Panc1 (cell line): ENCODE measurements at regions not wholly inside any gene's neighbourhood (a gene's known extent, or its start where the extent isn't known, plus 50 kb on each side); places are given as distances from the start of the nearest gene placed in this dataset.

Source experiments
- CTCF ChIP-seq: fragments of 450-650 bp; IDR thresholded peaks from 2 replicates; pipeline ENCODE4 v1.5.1; 2017; ENCODE audit warnings: mild to moderate bottlenecking
- POLR2AphosphoS5 ChIP-seq: IDR thresholded peaks from 2 replicates; pipeline ENCODE4 v1.6.1; 2012; ENCODE audit warnings: mild to moderate bottlenecking, low read depth, low read length, moderate library complexity
- SIN3A ChIP-seq: IDR thresholded peaks from 2 replicates; pipeline ENCODE4 v1.6.1; 2012; ENCODE audit warnings: low read depth, mild to moderate bottlenecking, low read length, moderate library complexity, borderline replicate concordance; ENCODE audit not compliant: insufficient read depth

- TF ChIP-seq CTCF = no peak
- TF ChIP-seq POLR2AphosphoS5 = no peak
- no peak for TF ChIP-seq SIN3A
Observed at GRCh38 chr9:68609901-68610415, 69.3 kb upstream of the TMEM252 start.
